Coronary artery (tissue), 2 donors: ENCODE measurements at regions not wholly inside any gene's neighbourhood (a gene's known extent, or its start where the extent isn't known, plus 50 kb on each side); places are given as distances from the start of the nearest gene placed in this dataset.

Experiments
- DNase-seq: peaks from one replicate; pipeline ENCODE4 v3.0.0-alpha.2; 2017; ENCODE audit warnings: low spot score
- H3K27ac ChIP-seq, 2 donors: fragments of 200-600 bp; sonication (generic); one replicate each; pipeline ENCODE4 v1.5.1; 2016 to 2019
- H3K4me3 ChIP-seq: fragments of 200-600 bp; sonication (generic); 2 replicates; pipeline ENCODE4 v1.5.1; 2016; ENCODE audit warnings: mild to moderate bottlenecking, moderate library complexity
- TF ChIP-seq, protein P1 (sequence below): fragments of 200-600 bp; sonication (generic); IDR thresholded peaks from one replicate; pipeline ENCODE4 v1.5.1; 2019; ENCODE audit warnings: antibody characterized with exemption

DNA sequence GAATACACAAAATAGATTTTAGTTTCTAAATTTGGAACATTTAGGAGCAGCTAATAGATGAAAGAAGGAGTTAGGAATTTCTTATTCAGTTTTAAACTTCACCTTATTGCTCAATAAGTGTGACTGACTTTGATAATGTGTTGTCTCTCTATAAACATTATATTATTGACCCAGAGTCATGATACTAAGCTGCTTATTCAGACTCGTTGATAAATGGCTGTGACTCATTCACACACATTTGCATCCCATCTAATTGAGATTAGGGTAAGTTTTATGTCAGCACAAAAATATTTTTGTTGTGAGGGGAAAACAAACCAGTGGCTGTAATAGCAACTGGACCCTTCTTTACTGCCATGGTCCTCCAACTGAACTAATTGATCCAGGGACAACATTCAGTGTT is 137.6 kb downstream of the GOLIM4 start:
- no peak for DNase-seq
- TF ChIP-seq, protein P1, sequence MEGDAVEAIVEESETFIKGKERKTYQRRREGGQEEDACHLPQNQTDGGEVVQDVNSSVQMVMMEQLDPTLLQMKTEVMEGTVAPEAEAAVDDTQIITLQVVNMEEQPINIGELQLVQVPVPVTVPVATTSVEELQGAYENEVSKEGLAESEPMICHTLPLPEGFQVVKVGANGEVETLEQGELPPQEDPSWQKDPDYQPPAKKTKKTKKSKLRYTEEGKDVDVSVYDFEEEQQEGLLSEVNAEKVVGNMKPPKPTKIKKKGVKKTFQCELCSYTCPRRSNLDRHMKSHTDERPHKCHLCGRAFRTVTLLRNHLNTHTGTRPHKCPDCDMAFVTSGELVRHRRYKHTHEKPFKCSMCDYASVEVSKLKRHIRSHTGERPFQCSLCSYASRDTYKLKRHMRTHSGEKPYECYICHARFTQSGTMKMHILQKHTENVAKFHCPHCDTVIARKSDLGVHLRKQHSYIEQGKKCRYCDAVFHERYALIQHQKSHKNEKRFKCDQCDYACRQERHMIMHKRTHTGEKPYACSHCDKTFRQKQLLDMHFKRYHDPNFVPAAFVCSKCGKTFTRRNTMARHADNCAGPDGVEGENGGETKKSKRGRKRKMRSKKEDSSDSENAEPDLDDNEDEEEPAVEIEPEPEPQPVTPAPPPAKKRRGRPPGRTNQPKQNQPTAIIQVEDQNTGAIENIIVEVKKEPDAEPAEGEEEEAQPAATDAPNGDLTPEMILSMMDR: no peak
- no peak overlapping the region for H3K27ac ChIP-seq
- H3K4me3 ChIP-seq: no peak overlapping the region

DNA sequence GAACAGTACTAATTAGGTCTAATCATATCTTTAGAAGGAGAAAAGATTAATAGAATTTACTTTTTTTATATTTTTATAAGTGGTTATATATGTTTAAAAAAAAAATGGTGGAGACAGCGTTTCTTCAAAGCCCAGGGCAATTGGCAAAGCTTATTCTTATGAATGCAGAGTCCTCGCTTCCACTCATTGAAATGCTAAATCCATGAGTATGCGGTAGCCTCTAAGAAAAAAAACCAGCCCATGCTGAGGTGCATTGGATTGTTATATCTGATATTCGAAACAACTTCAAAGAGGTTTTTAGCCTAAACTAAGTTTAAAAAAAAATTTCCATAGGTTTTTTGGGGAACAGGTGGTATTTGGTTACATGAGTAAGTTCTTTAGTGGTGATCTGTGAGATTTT is 142.8 kb downstream of the GOLIM4 start:
- Histone ChIP-seq H3K4me3 (no peak overlapping the region), H3K27ac (no peak overlapping the region)
- no peak for DNase-seq
- TF ChIP-seq, protein P1: no peak

DNA sequence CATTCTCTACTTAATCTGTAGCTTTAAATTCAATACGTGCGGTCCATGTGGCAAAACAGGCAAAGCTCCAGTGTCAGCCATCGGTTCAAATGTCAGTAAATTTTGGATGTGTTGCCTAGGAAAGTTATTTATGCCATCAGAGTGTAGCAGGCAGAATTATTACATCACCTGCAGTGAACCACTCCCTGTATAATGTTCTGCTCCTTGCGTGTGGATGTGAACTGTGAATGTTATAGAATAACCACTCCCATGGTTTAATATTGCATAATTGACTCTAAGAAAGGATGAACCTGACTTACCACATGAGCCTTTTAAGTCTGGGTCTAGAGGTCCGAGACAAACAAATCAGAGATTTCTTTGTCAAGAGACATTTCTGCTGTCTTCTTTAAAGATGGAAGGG is 145.5 kb downstream of the GOLIM4 start:
- Histone ChIP-seq H3K27ac (no peak overlapping the region), H3K4me3 (no peak overlapping the region)
- TF ChIP-seq, protein P1: no peak
- DNase-seq: no peak

DNA sequence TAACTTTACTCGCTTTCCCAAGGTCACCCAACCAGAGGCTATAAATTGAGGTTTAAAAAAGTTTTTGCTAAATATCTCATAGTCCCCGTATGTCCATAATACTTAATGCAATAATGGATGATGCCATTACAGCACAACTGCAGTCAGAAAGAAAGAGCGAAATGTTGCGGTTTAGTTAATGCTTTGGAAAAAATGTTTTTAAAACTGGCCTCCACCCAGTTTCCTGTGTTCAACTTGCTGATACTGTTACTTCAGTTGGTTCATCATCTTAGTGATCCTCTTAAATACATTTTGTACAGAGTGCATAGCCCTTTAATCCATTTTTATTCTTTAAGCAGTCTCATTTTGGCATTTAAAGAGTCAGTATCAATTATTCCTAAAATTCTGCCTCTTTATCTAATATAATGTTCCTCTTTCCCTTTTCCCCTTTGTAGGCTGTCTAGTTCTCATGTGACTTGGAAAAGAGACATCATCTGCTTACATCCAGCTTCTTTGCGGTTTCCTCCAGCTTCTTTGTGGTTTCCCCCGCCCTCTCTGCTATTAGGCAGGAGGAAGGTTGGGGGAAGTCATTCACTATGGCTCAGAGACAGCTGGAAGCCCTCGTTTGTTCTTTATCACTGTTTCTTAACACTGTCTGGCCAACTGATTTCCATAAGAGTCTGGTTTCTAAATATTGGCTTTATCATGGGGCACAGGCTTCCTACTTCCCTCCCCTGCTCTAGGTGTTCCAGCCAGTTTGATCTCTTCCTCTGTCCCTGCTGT is 154.3 kb downstream of the GOLIM4 start:
- Histone ChIP-seq H3K4me3 (no peak overlapping the region), H3K27ac (no peak overlapping the region)
- TF ChIP-seq, protein P1: no peak
- no peak for DNase-seq

DNA sequence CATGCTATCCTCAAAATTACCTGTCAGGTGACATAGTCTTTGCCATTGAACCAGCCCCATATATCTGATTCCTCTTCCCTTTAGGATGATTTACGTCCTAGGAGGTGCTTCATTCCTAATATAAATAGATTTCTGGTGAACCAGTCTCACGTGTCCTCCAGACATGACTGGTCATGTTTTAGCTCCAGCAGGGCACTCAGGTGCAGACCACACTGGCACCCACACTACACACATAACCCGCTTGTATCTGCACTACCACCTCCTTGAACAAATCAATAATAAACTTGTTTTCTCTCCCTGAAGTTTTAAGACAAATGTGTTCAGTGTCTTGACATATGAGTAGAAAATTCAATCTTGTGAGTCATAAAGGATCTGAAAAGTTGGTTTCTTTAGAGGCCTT is 155.5 kb downstream of the GOLIM4 start:
- Histone ChIP-seq H3K4me3 (no peak overlapping the region), H3K27ac (no peak overlapping the region)
- TF ChIP-seq, protein P1: no peak
- DNase-seq: no peak

DNA sequence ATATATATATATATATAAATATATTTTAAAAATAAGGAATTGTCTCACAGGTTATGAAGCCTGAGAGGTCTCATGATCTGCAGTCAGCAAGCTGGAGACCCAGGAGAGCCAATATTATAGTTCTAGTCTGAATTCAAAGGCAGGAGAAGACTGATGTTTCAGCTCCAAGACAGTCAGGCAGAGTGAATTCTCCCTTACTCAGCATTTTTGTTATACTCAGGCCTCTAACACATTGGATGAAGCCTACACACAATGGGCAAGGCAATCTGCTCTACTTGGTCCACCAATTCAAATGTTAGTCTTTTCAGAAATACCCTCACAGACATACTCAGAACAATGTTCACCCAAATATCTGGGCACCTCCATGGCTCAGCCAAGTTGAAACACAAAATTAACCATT is 157.2 kb downstream of the GOLIM4 start:
- Histone ChIP-seq H3K4me3 (no peak overlapping the region), H3K27ac (no peak overlapping the region)
- DNase-seq: no peak
- TF ChIP-seq, protein P1: no peak

DNA sequence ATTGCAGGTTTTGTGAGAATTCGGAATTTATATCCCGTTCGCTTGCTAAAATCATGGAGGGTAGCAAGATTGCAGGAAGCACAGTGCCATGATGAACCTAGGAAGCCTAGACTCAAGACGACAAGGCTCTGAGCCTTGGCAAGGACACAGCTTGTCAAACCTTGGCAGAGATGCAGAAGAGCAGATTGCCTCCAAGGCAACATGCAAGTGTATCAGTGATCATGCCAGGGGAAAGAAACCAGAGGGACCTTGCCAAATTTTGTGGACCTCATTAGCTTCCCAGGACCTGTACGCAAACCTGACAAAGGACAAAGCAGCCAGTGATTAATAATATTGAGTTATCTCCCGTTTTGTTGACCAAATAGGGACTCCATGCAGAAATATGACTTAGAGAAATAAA is 159.7 kb downstream of the GOLIM4 start:
- Histone ChIP-seq H3K4me3 (no peak overlapping the region), H3K27ac (no peak overlapping the region)
- TF ChIP-seq, protein P1: no peak
- no peak for DNase-seq
